GM23338 (cell line): ENCODE measurements at regions not wholly inside any gene's neighbourhood (a gene's known extent, or its start where the extent isn't known, plus 50 kb on each side); places are given as distances from the start of the nearest gene placed in this dataset.

Source experiments
- CREB1 ChIP-seq: fragments of 250-450 bp; sonication (Bioruptor Pico); IDR thresholded peaks from 2 replicates; pipeline ENCODE4 v1.5.0; 2020; ENCODE audit warnings: low read depth, mild to moderate bottlenecking, moderate library complexity
- CTCF ChIP-seq, 2 experiments: fragments of 200-600 bp in 1 of 2; sonication (generic) in 1 of 2; conservative IDR thresholded peaks; 2 replicates each; pipeline versions ENCODE4 v1.5.1 to v1.6.1; 2016 to 2017; ENCODE audit warnings: antibody characterized with exemption in 2 of 2, low read depth in 2 of 2, mild to moderate bottlenecking in 2 of 2, moderate library complexity in 1 of 2
- ETS1 ChIP-seq: IDR thresholded peaks from 2 replicates; pipeline ENCODE4 v1.6.1; 2016; ENCODE audit warnings: antibody characterized with exemption
- EZH2 ChIP-seq: fragments of 200-600 bp; sonication (generic); IDR thresholded peaks from one replicate; pipeline ENCODE4 v1.8.0; 2017; ENCODE audit warnings: antibody characterized with exemption, mild to moderate bottlenecking, low read depth; ENCODE audit not compliant: unreplicated experiment
- EZH2phosphoT487 ChIP-seq: fragments of 200-600 bp; sonication (generic); IDR thresholded peaks from one replicate; pipeline ENCODE4 v1.8.1; 2018; ENCODE audit warnings: antibody characterized with exemption; ENCODE audit not compliant: unreplicated experiment
- JUNB ChIP-seq: IDR thresholded peaks from one replicate; pipeline ENCODE4 v1.6.1; 2016; ENCODE audit warnings: antibody characterized with exemption; ENCODE audit not compliant: unreplicated experiment
- NANOG ChIP-seq: IDR thresholded peaks from 2 replicates; pipeline ENCODE4 v1.6.1; 2016; ENCODE audit warnings: antibody characterized with exemption, borderline replicate concordance
- POLR2AphosphoS5 ChIP-seq: IDR thresholded peaks from 2 replicates; pipeline ENCODE4 v1.6.1; 2016; ENCODE audit warnings: antibody characterized with exemption, low read depth
- REST ChIP-seq: IDR thresholded peaks from one replicate; pipeline ENCODE4 v1.6.1; 2018; ENCODE audit warnings: antibody characterized with exemption; ENCODE audit not compliant: unreplicated experiment
- STAT1 ChIP-seq: IDR thresholded peaks from one replicate; pipeline ENCODE4 v1.6.1; 2016; ENCODE audit warnings: antibody characterized with exemption; ENCODE audit not compliant: unreplicated experiment
- ZNF114 ChIP-seq: fragments of 250-450 bp; sonication (Bioruptor Pico); IDR thresholded peaks from 2 replicates; pipeline ENCODE4 v1.5.0; 2020; ENCODE audit warnings: mild to moderate bottlenecking, moderate library complexity
- ZNF331 ChIP-seq: fragments of 250-450 bp; sonication (Bioruptor Pico); IDR thresholded peaks from 2 replicates; pipeline ENCODE4 v1.5.0; 2020; ENCODE audit warnings: low read depth, mild to moderate bottlenecking, moderate library complexity
- ZNF462 ChIP-seq: fragments of 250-450 bp; sonication (Bioruptor Pico); IDR thresholded peaks from 2 replicates; pipeline ENCODE4 v1.5.0; 2020; ENCODE audit warnings: mild to moderate bottlenecking, moderate library complexity

- no peak for TF ChIP-seq EZH2phosphoT487
- TF ChIP-seq CTCF (conservative IDR thresholded peaks at IDR 0.05; ENCODE audit: low read depth in 2 of 2) = no peak
- TF ChIP-seq EZH2 = no peak
- no peak for TF ChIP-seq ZNF114
- no peak for TF ChIP-seq REST
- no peak for TF ChIP-seq JUNB
- no peak for TF ChIP-seq POLR2AphosphoS5
- no peak for TF ChIP-seq STAT1
- TF ChIP-seq ETS1 = no peak
- TF ChIP-seq NANOG = no peak
- TF ChIP-seq CREB1 (CRISPR knock-in tag) = no peak
- TF ChIP-seq ZNF331 = no peak
- no peak for TF ChIP-seq ZNF462 (CRISPR knock-in tag)
These were observed 122.3 kb downstream of the MID1IP1 start for GRCh38 chrX:38923451-38923969.
